ENCODE measurements at regions not wholly inside any gene's neighbourhood (a gene's known extent, or its start where the extent isn't known, plus 50 kb on each side); places are given as distances from the start of the nearest gene placed in this dataset.

GRCh38 chr17:70368011-70368410 lies 198.7 kb downstream of the KCNJ2 start:
- H3K4me3 ChIP-seq (ENCODE audit: low read depth, poor library complexity, severe bottlenecking), result no peak overlapping the region
- TF ChIP-seq POLR2A (IDR thresholded peaks at IDR 0.05) (no peak), CTCF (IDR thresholded peaks at IDR 0.05) (no peak)
- intact Hi-C loops (cut with DNase I; ENCODE audit: low total_unique reads), result no loop called here
- DNase-seq (ENCODE audit: low spot score in 2 of 2), result no peak

GRCh38 chr17:70369391-70369790 lies 200.1 kb downstream of the KCNJ2 start:
- 79 to 85% methylated on average over 2 of the region's 2 CpGs for WGBS, 2 donors
- TF ChIP-seq CTCF (IDR thresholded peaks at IDR 0.05) (no peak), POLR2A (IDR thresholded peaks at IDR 0.05) (no peak)
- no peak for DNase-seq (ENCODE audit: low spot score in 2 of 2)
- no peak overlapping the region for H3K4me3 ChIP-seq (ENCODE audit: low read depth, poor library complexity, severe bottlenecking)
- intact Hi-C loops (cut with DNase I; ENCODE audit: low total_unique reads), result no loop called here

GRCh38 chr17:70370816-70371215 lies 201.5 kb downstream of the KCNJ2 start:
- WGBS, 2 donors, result 85 to 86% methylated on average over 4 of the region's 4 CpGs
- intact Hi-C loops (cut with DNase I; ENCODE audit: low total_unique reads), result no loop called here
- no peak for DNase-seq (ENCODE audit: low spot score in 2 of 2)
- H3K4me3 ChIP-seq (ENCODE audit: low read depth, poor library complexity, severe bottlenecking), result no peak overlapping the region
- TF ChIP-seq POLR2A (IDR thresholded peaks at IDR 0.05) (no peak), CTCF (IDR thresholded peaks at IDR 0.05) (no peak)

GRCh38 chr17:70373369-70373768 lies 204.0 kb downstream of the KCNJ2 start:
- TF ChIP-seq POLR2A (IDR thresholded peaks at IDR 0.05) (no peak), CTCF (IDR thresholded peaks at IDR 0.05) (no peak)
- 84 to 87% methylated on average over 1 of the region's 1 CpG for WGBS, 2 donors
- intact Hi-C loops (cut with DNase I; ENCODE audit: low total_unique reads), result no loop called here
- no peak for DNase-seq (ENCODE audit: low spot score in 2 of 2)
- no peak overlapping the region for H3K4me3 ChIP-seq (ENCODE audit: low read depth, poor library complexity, severe bottlenecking)

DNA sequence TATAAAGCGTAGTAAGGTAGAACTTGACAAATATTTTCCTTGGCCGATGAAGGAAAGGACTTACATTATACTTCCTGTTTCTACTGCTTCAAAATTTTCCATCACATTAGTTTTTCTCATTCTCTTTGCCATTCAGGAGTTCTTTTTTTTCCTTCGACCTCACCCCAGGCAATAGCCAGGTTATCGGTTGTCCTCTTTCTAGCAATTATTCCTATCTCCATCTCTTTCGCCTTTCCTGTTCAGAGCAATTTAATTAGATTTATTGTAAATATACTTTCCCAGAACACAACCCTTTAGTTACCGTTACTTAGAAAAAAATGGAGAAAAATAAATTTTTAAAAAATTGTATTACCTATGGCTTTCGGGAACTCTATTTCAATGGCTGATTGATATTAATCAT lies 205.2 kb downstream of the KCNJ2 start:
- intact Hi-C loops (cut with DNase I; ENCODE audit: low total_unique reads), result no loop called here
- TF ChIP-seq CTCF (IDR thresholded peaks at IDR 0.05), result no peak
- no peak for TF ChIP-seq POLR2A (IDR thresholded peaks at IDR 0.05)
- 66 to 78% methylated on average over 7 of the region's 7 CpGs for WGBS, 2 donors
- H3K4me3 ChIP-seq (ENCODE audit: low read depth, poor library complexity, severe bottlenecking), result no peak overlapping the region
- no peak for DNase-seq (ENCODE audit: low spot score in 2 of 2)

- H3K4me3 ChIP-seq (ENCODE audit: low read depth, poor library complexity, severe bottlenecking), result no peak overlapping the region
- TF ChIP-seq CTCF (IDR thresholded peaks at IDR 0.05), result no peak
- TF ChIP-seq POLR2A (IDR thresholded peaks at IDR 0.05), result no peak
- WGBS, 2 donors, result 88 to 90% methylated on average over 1 of the region's 1 CpG
- DNase-seq (ENCODE audit: low spot score in 2 of 2), result no peak
- intact Hi-C loops (cut with DNase I; ENCODE audit: low total_unique reads), result no loop called here
These were observed 206.1 kb downstream of the KCNJ2 start for GRCh38 chr17:70375406-70375805.
